Stomach (tissue), 8 donors: ENCODE measurements at regions not wholly inside any gene's neighbourhood (a gene's known extent, or its start where the extent isn't known, plus 50 kb on each side); places are given as distances from the start of the nearest gene placed in this dataset.

Source experiments
- DNase-seq, 2 donors: peaks; one replicate each; pipeline versions ENCODE4 v3.0.0 to v3.0.0-alpha.2; 2013 to 2019
- H3K27ac ChIP-seq, 5 donors: fragments of 200-600 bp in 4 of 5; sonication (generic) in 4 of 5; one replicate each; pipeline ENCODE4 v1.5.1; 2013 to 2019; ENCODE audit warnings: mild to moderate bottlenecking in 1 of 5, moderate library complexity in 1 of 5
- H3K27me3 ChIP-seq, 3 donors: fragments of 200-600 bp; sonication (generic); one replicate each; pipeline ENCODE4 v1.5.1; 2017 to 2019; ENCODE audit warnings: mixed run types in 1 of 3
- H3K36me3 ChIP-seq, 4 donors: fragments of 200-600 bp; sonication (generic); 1 replicate in 3 of 4; 2 replicates in 1 of 4; pipeline ENCODE4 v1.5.1; 2016 to 2019
- H3K4me1 ChIP-seq, 4 donors: fragments of 200-600 bp; sonication (generic); one replicate each; pipeline ENCODE4 v1.5.1; 2016 to 2019
- H3K4me3 ChIP-seq, 4 donors: fragments of 200-600 bp; sonication (generic) in 3 of 4; one replicate each; pipeline ENCODE4 v1.5.1; 2016 to 2019; ENCODE audit warnings: mild to moderate bottlenecking in 1 of 4
- H3K9me3 ChIP-seq, 4 donors: fragments of 200-600 bp; sonication (generic); one replicate each; pipeline ENCODE4 v1.5.1; 2016 to 2019
- CTCF ChIP-seq, 7 experiments: fragments of 450-650 bp in 4 of 7; fragments of 200-600 bp in 3 of 7; sonication (generic) in 3 of 7; IDR thresholded peaks; one replicate each; pipeline ENCODE4 v1.5.1; 2016 to 2019; ENCODE audit warnings: antibody characterized with exemption in 7 of 7, control low read depth in 2 of 7, mild to moderate bottlenecking in 1 of 7
- EP300 ChIP-seq: sonication (generic); formaldehyde crosslinking; IDR thresholded peaks from one replicate; pipeline ENCODE4 v1.6.1; 2017; ENCODE audit warnings: antibody characterized with exemption
- POLR2A ChIP-seq, 4 donors: fragments of 450-650 bp; IDR thresholded peaks; one replicate each; pipeline ENCODE4 v1.6.1; 2016; ENCODE audit warnings: antibody characterized with exemption in 4 of 4, control low read depth in 2 of 4, mild to moderate bottlenecking in 1 of 4, moderate library complexity in 1 of 4
- POLR2AphosphoS5 ChIP-seq, 3 donors: sonication (generic); formaldehyde crosslinking; IDR thresholded peaks; one replicate each; pipeline ENCODE4 v1.6.1; 2016; ENCODE audit warnings: antibody characterized with exemption in 3 of 3
- WGBS, 5 donors: extraction: QIAGEN DNeasy Blood & Tissue Kit in 3 of 5; methylation state at CpG; one replicate each; pipeline versions ENCODE4 v1.1.5 to v1.1.7; 2013 to 2018; 5-methylcytosine and 5-hydroxymethylcytosine counted together
- intact Hi-C: fragments of 100-400 bp; cut with DNase I; formaldehyde crosslinking; loops from one replicate; pipeline ENCODE4 v1.15.1; 2023; ENCODE audit warnings: low total_unique reads
- donor health status: healthy with polysubstance abuse.
- donor health status: Bipolar disorder and iron deficiency.
- donor health status: healthy.

- Histone ChIP-seq H3K4me3 (no peak overlapping the region), H3K9me3 (peaks cover 0 to 24% (median 8%) of the 10 kb centered on the region in 4 donors), H3K27me3 (no peaks in the 10 kb centered on the region), H3K27ac (no peak overlapping the region), H3K4me1 (no peaks in the 10 kb centered on the region), H3K36me3 (no peaks in the 10 kb centered on the region)
- WGBS, 5 donors = 55 to 64% (median 55%) methylated on average over 6 of the region's 6 CpGs
- no peak for TF ChIP-seq EP300
- no peak for TF ChIP-seq POLR2A (IDR thresholded peaks at IDR 0.05)
- no peak for TF ChIP-seq CTCF (IDR thresholded peaks at IDR 0.05)
- TF ChIP-seq POLR2AphosphoS5 (IDR thresholded peaks at IDR 0.05) = no peak
- intact Hi-C loops = no loop called here
- peak in 1 of 2 donors; percentile 24 for DNase-seq
These were observed 612.3 kb upstream of the EEF2KMT start for GRCh38 chr16:5709889-5710288.

- no peak for DNase-seq
- Histone ChIP-seq H3K27me3 (no peaks in the 10 kb centered on the region), H3K27ac (no peak overlapping the region), H3K4me3 (no peak overlapping the region), H3K36me3 (no peaks in the 10 kb centered on the region), H3K9me3 (peaks cover 0 to 28% (median 15%) of the 10 kb centered on the region in 4 donors), H3K4me1 (no peaks in the 10 kb centered on the region)
- TF ChIP-seq POLR2A (IDR thresholded peaks at IDR 0.05) (no peak), CTCF (IDR thresholded peaks at IDR 0.05) (no peak), EP300 (no peak), POLR2AphosphoS5 (IDR thresholded peaks at IDR 0.05) (no peak)
- 60 to 68% (median 65%) methylated on average over 6 of the region's 6 CpGs for WGBS, 5 donors
- intact Hi-C loops = no loop called here
These were observed 608.6 kb upstream of the EEF2KMT start for GRCh38 chr16:5706211-5706610.

GRCh38 chr16:5704271-5704670 is 606.7 kb upstream of the EEF2KMT start:
- H3K4me3 ChIP-seq = no peak overlapping the region
- DNase-seq = no peak
- 51 to 59% (median 54%) methylated on average over 4 of the region's 4 CpGs for WGBS, 5 donors
- no peak overlapping the region for H3K27ac ChIP-seq
- TF ChIP-seq CTCF (IDR thresholded peaks at IDR 0.05) (no peak), POLR2A (IDR thresholded peaks at IDR 0.05) (no peak), EP300 (no peak)
- H3K9me3 ChIP-seq = peaks cover 0 to 37% (median 23%) of the 10 kb centered on the region in 4 donors
- H3K36me3 ChIP-seq = no peaks in the 10 kb centered on the region
- no peaks in the 10 kb centered on the region for H3K27me3 ChIP-seq
- no peaks in the 10 kb centered on the region for H3K4me1 ChIP-seq
- intact Hi-C loops = no loop called here

- Histone ChIP-seq H3K36me3 (no peaks in the 10 kb centered on the region), H3K27me3 (no peaks in the 10 kb centered on the region), H3K27ac (no peak overlapping the region), H3K9me3 (peaks cover 0 to 7% (median 2%) of the 10 kb centered on the region in 4 donors), H3K4me3 (no peak overlapping the region), H3K4me1 (no peaks in the 10 kb centered on the region)
- no peak for TF ChIP-seq CTCF (IDR thresholded peaks at IDR 0.05)
- TF ChIP-seq EP300 = no peak
- TF ChIP-seq POLR2AphosphoS5 (IDR thresholded peaks at IDR 0.05) = no peak
- TF ChIP-seq POLR2A (IDR thresholded peaks at IDR 0.05) = no peak
- intact Hi-C loops = no loop called here
- DNase-seq = no peak
- 86 to 93% (median 90%) methylated on average over 3 of the region's 3 CpGs for WGBS, 5 donors
These were observed 595.8 kb upstream of the EEF2KMT start for GRCh38 chr16:5693426-5693825.
